CD4-positive, alpha-beta memory T cell (primary cell): ENCODE measurements at regions not wholly inside any gene's neighbourhood (a gene's known extent, or its start where the extent isn't known, plus 50 kb on each side); places are given as distances from the start of the nearest gene placed in this dataset.

Experiments used
- CTCF ChIA-PET: fragments of 350-600 bp; sonication (Branson Sonifier 250); formaldehyde crosslinking; loops from one replicate; lab custom pipeline; 2021; ENCODE audit warnings: inconsistent platforms; ENCODE audit not compliant: partially characterized antibody; lab: Charles Lee
- POLR2A ChIA-PET: fragments of 350-600 bp; sonication (Branson Sonifier 250); formaldehyde crosslinking; loops from one replicate; lab custom pipeline; 2021; ENCODE audit not compliant: partially characterized antibody; lab: Charles Lee
- DNase-seq, 5 donors: peaks; one replicate each; pipeline versions ENCODE4 v3.0.0 to v3.0.0-alpha.2; 2020 to 2022; ENCODE audit warnings: mixed read lengths in 1 of 5
- H3K27ac ChIP-seq: one replicate; pipeline ENCODE4 v1.7.0; 2013; ENCODE audit warnings: low read depth, low read length
- H3K27me3 ChIP-seq: 2 replicates; pipeline ENCODE4 v1.7.0; 2013; ENCODE audit warnings: mild to moderate bottlenecking, low read length, moderate library complexity; ENCODE audit not compliant: insufficient read depth
- H3K36me3 ChIP-seq: 2 replicates; pipeline ENCODE4 v1.7.0; 2013; ENCODE audit warnings: mild to moderate bottlenecking, low read length, moderate library complexity; ENCODE audit not compliant: insufficient read depth
- H3K4me1 ChIP-seq: 2 replicates; pipeline ENCODE4 v1.7.0; 2013; ENCODE audit warnings: mild to moderate bottlenecking, low read length, moderate library complexity; ENCODE audit not compliant: insufficient read depth
- H3K4me3 ChIP-seq, 2 donors: one replicate each; pipeline ENCODE4 v1.7.0; 2013; ENCODE audit warnings: low read length in 2 of 2, mild to moderate bottlenecking in 1 of 2
- H3K9me3 ChIP-seq, 2 donors: one replicate each; pipeline ENCODE4 v1.7.0; 2013; ENCODE audit warnings: low read length in 2 of 2, control low read depth in 1 of 2; ENCODE audit not compliant: control insufficient read depth in 1 of 2
- H3K27ac Mint-ChIP-seq, 7 donors: one replicate each; pipeline ENCODE4 v1.8.0; 2020 to 2021; ENCODE audit warnings: mixed read lengths in 7 of 7, mild to moderate bottlenecking in 6 of 7, inconsistent platforms in 3 of 7, moderate library complexity in 3 of 7
- H3K27me3 Mint-ChIP-seq, 2 donors: one replicate each; pipeline ENCODE4 v1.8.0; 2020 to 2021; ENCODE audit warnings: mixed read lengths in 2 of 2
- H3K36me3 Mint-ChIP-seq, 2 donors: one replicate each; pipeline ENCODE4 v1.8.0; 2020 to 2021; ENCODE audit warnings: mixed read lengths in 2 of 2, inconsistent platforms in 1 of 2, mild to moderate bottlenecking in 1 of 2
- H3K4me1 Mint-ChIP-seq, 4 donors: one replicate each; pipeline ENCODE4 v1.8.0; 2020 to 2021; ENCODE audit warnings: mixed read lengths in 4 of 4, mild to moderate bottlenecking in 1 of 4
- H3K4me3 Mint-ChIP-seq, 8 donors: one replicate each; pipeline ENCODE4 v1.8.0; 2020 to 2021; ENCODE audit warnings: mixed read lengths in 8 of 8, mild to moderate bottlenecking in 7 of 8, moderate library complexity in 6 of 8, inconsistent platforms in 3 of 8
- H3K9me3 Mint-ChIP-seq, 8 donors: one replicate each; pipeline ENCODE4 v1.8.0; 2020 to 2021; ENCODE audit warnings: mixed read lengths in 8 of 8, mild to moderate bottlenecking in 5 of 8, inconsistent platforms in 3 of 8, moderate library complexity in 1 of 8
- intact Hi-C: fragments of 100-400 bp; cut with micrococcal nuclease; formaldehyde crosslinking; loops from one replicate; pipeline ENCODE4 v1.15.1; 2023

- H3K27ac Mint-ChIP-seq = no peak overlapping the region
- H3K36me3 Mint-ChIP-seq = no peaks in the 10 kb centered on the region
- Histone ChIP-seq H3K27me3 (no peaks in the 10 kb centered on the region), H3K9me3 (no peaks in the 10 kb centered on the region), H3K4me3 (no peak overlapping the region), H3K27ac (no peak overlapping the region), H3K36me3 (no peaks in the 10 kb centered on the region), H3K4me1 (no peaks in the 10 kb centered on the region)
- H3K9me3 Mint-ChIP-seq = peaks cover 0 to 11% (median 5%) of the 10 kb centered on the region in 8 donors
- no peak for DNase-seq
- ChIA-PET CTCF (no interaction called here), POLR2A (no interaction called here)
- H3K4me3 Mint-ChIP-seq = no peak overlapping the region
- no peaks in the 10 kb centered on the region for H3K27me3 Mint-ChIP-seq
- no peaks in the 10 kb centered on the region for H3K4me1 Mint-ChIP-seq
- intact Hi-C loops = no loop called here
Observed at GRCh38 chr5:117675646-117676045, 1101.0 kb upstream of the SEMA6A start.

GRCh38 chr5:117671551-117671950, 1096.9 kb upstream of the SEMA6A start:
- H3K36me3 Mint-ChIP-seq = no peaks in the 10 kb centered on the region
- Histone ChIP-seq H3K36me3 (no peaks in the 10 kb centered on the region), H3K27me3 (no peaks in the 10 kb centered on the region), H3K9me3 (no peaks in the 10 kb centered on the region), H3K27ac (no peak overlapping the region), H3K4me1 (no peaks in the 10 kb centered on the region), H3K4me3 (no peak overlapping the region)
- intact Hi-C loops = no loop called here
- no peaks in the 10 kb centered on the region for H3K27me3 Mint-ChIP-seq
- H3K4me3 Mint-ChIP-seq = no peak overlapping the region
- peaks cover 0 to 7% (median 4%) of the 10 kb centered on the region in 8 donors for H3K9me3 Mint-ChIP-seq
- no peak for DNase-seq
- H3K27ac Mint-ChIP-seq = no peak overlapping the region
- H3K4me1 Mint-ChIP-seq = no peaks in the 10 kb centered on the region
- POLR2A ChIA-PET = no interaction called here
- CTCF ChIA-PET = no interaction called here

GRCh38 chr5:117667105-117667504, 1092.5 kb upstream of the SEMA6A start:
- Histone ChIP-seq H3K27me3 (no peaks in the 10 kb centered on the region), H3K27ac (no peak overlapping the region), H3K9me3 (no peaks in the 10 kb centered on the region), H3K36me3 (no peaks in the 10 kb centered on the region), H3K4me1 (no peaks in the 10 kb centered on the region), H3K4me3 (no peak overlapping the region)
- Mint-ChIP-seq H3K9me3 (peaks cover 0 to 12% (median 6%) of the 10 kb centered on the region in 8 donors), H3K4me1 (no peaks in the 10 kb centered on the region), H3K4me3 (no peak overlapping the region), H3K27me3 (no peaks in the 10 kb centered on the region), H3K36me3 (no peaks in the 10 kb centered on the region), H3K27ac (no peak overlapping the region)
- DNase-seq = no peak
- POLR2A ChIA-PET = no interaction called here
- intact Hi-C loops = no loop called here
- CTCF ChIA-PET = no interaction called here

GRCh38 chr5:117665121-117665520, 1090.5 kb upstream of the SEMA6A start:
- Histone ChIP-seq H3K27ac (no peak overlapping the region), H3K4me3 (no peak overlapping the region), H3K4me1 (no peaks in the 10 kb centered on the region), H3K27me3 (no peaks in the 10 kb centered on the region), H3K9me3 (no peaks in the 10 kb centered on the region), H3K36me3 (no peaks in the 10 kb centered on the region)
- H3K4me3 Mint-ChIP-seq = no peak overlapping the region
- ChIA-PET POLR2A (no interaction called here), CTCF (no interaction called here)
- H3K9me3 Mint-ChIP-seq = peaks cover 0 to 10% (median 5%) of the 10 kb centered on the region in 8 donors
- H3K27ac Mint-ChIP-seq = no peak overlapping the region
- DNase-seq = no peak
- no peaks in the 10 kb centered on the region for H3K27me3 Mint-ChIP-seq
- H3K36me3 Mint-ChIP-seq = no peaks in the 10 kb centered on the region
- intact Hi-C loops = no loop called here
- H3K4me1 Mint-ChIP-seq = no peaks in the 10 kb centered on the region

GRCh38 chr5:117662361-117662760, 1087.7 kb upstream of the SEMA6A start:
- peaks cover 0 to 14% (median 6%) of the 10 kb centered on the region in 8 donors for H3K9me3 Mint-ChIP-seq
- CTCF ChIA-PET = no interaction called here
- Histone ChIP-seq H3K4me3 (no peak overlapping the region), H3K27me3 (no peaks in the 10 kb centered on the region), H3K9me3 (no peaks in the 10 kb centered on the region), H3K27ac (no peak overlapping the region), H3K36me3 (no peaks in the 10 kb centered on the region), H3K4me1 (no peaks in the 10 kb centered on the region)
- no peak overlapping the region for H3K4me3 Mint-ChIP-seq
- no peak for DNase-seq
- intact Hi-C loops = no loop called here
- no peaks in the 10 kb centered on the region for H3K36me3 Mint-ChIP-seq
- H3K4me1 Mint-ChIP-seq = no peaks in the 10 kb centered on the region
- no peaks in the 10 kb centered on the region for H3K27me3 Mint-ChIP-seq
- POLR2A ChIA-PET = no interaction called here
- H3K27ac Mint-ChIP-seq = no peak overlapping the region

- Mint-ChIP-seq H3K4me1 (no peaks in the 10 kb centered on the region), H3K27me3 (no peaks in the 10 kb centered on the region), H3K9me3 (peaks cover 0 to 12% (median 3%) of the 10 kb centered on the region in 8 donors), H3K4me3 (no peak overlapping the region), H3K27ac (no peak overlapping the region), H3K36me3 (no peaks in the 10 kb centered on the region)
- Histone ChIP-seq H3K4me3 (no peak overlapping the region), H3K4me1 (no peaks in the 10 kb centered on the region), H3K27ac (no peak overlapping the region), H3K36me3 (no peaks in the 10 kb centered on the region), H3K9me3 (no peaks in the 10 kb centered on the region), H3K27me3 (no peaks in the 10 kb centered on the region)
- ChIA-PET POLR2A (no interaction called here), CTCF (no interaction called here)
- DNase-seq = no peak
- intact Hi-C loops = no loop called here
Observed at GRCh38 chr5:117657541-117657940, 1082.9 kb upstream of the SEMA6A start.

- Mint-ChIP-seq H3K27me3 (no peaks in the 10 kb centered on the region), H3K9me3 (peaks cover 0 to 7% (median 3%) of the 10 kb centered on the region in 8 donors), H3K36me3 (no peaks in the 10 kb centered on the region), H3K27ac (no peak overlapping the region), H3K4me3 (no peak overlapping the region), H3K4me1 (no peaks in the 10 kb centered on the region)
- CTCF ChIA-PET = no interaction called here
- H3K4me3 ChIP-seq = no peak overlapping the region
- no peak overlapping the region for H3K27ac ChIP-seq
- POLR2A ChIA-PET = no interaction called here
- no peaks in the 10 kb centered on the region for H3K4me1 ChIP-seq
- H3K9me3 ChIP-seq = no peaks in the 10 kb centered on the region
- no peak for DNase-seq
- H3K27me3 ChIP-seq = no peaks in the 10 kb centered on the region
- no peaks in the 10 kb centered on the region for H3K36me3 ChIP-seq
- intact Hi-C loops = no loop called here
Observed at GRCh38 chr5:117652958-117653280, 1078.3 kb upstream of the SEMA6A start.
